GM12891 (cell line): ENCODE measurements at regions not wholly inside any gene's neighbourhood (a gene's known extent, or its start where the extent isn't known, plus 50 kb on each side); places are given as distances from the start of the nearest gene placed in this dataset.
"Not testable (repeated sequence)": the region's sequence is repeated elsewhere in the genome, so short reads cannot be mapped to it uniquely, and the experiment has no call there.

Experiments
- DNase-seq: peaks from one replicate; pipeline ENCODE4 v3.0.0; 2011; ENCODE audit warnings: low spot score; ENCODE audit not compliant: insufficient read length
- FAIRE-seq: peaks from 2 replicates; lab custom pipeline; 2011; peaks lifted over from hg19 to GRCh38; lab: Jason Lieb, UNC
- PAX5 ChIP-seq: IDR thresholded peaks from 2 replicates; pipeline ENCODE4 v1.6.1; 2011; ENCODE audit warnings: low read length, moderate library complexity, mild to moderate bottlenecking; ENCODE audit not compliant: insufficient read depth, severe bottlenecking
- POLR2A ChIP-seq: IDR thresholded peaks from 2 replicates; pipeline ENCODE4 v1.6.1; 2011; ENCODE audit warnings: low read depth, low read length, control low read depth
- POLR2AphosphoS5 ChIP-seq: IDR thresholded peaks from 2 replicates; pipeline ENCODE4 v1.6.1; 2011; ENCODE audit warnings: low read depth, low read length, control low read depth
- POU2F2 ChIP-seq: IDR thresholded peaks from 2 replicates; pipeline ENCODE4 v1.6.1; 2011; ENCODE audit warnings: low read depth, mild to moderate bottlenecking, control low read depth, low read length, moderate library complexity
- SPI1 ChIP-seq: IDR thresholded peaks from 2 replicates; pipeline ENCODE4 v1.6.1; 2011; ENCODE audit warnings: low read depth, low read length, control low read depth
- TAF1 ChIP-seq: IDR thresholded peaks from 2 replicates; pipeline ENCODE4 v1.6.1; 2011; ENCODE audit warnings: low read depth, low read length, control low read depth

GRCh38 chr3:19825193-19825592 is 108.8 kb downstream of the EFHB start:
- TF ChIP-seq PAX5 (no peak), POLR2A (no peak), SPI1 (no peak), TAF1 (no peak), POLR2AphosphoS5 (no peak), POU2F2 (no peak)
- DNase-seq = no peak
- FAIRE-seq = no peak

GRCh38 chr3:19822805-19823204 is 111.2 kb downstream of the EFHB start:
- FAIRE-seq (no peak), DNase-seq (no peak)
- TF ChIP-seq POLR2A = no peak
- no peak for TF ChIP-seq TAF1

- no peak for TF ChIP-seq POU2F2
- no peak for TF ChIP-seq TAF1
- no peak for TF ChIP-seq SPI1
- no peak for TF ChIP-seq POLR2AphosphoS5
- no peak for TF ChIP-seq POLR2A
- no peak for TF ChIP-seq PAX5
- DNase-seq (no peak), FAIRE-seq (no peak)
Observed at GRCh38 chr3:19816631-19817030, 117.4 kb downstream of the EFHB start.

- TF ChIP-seq PAX5 = no peak
- TF ChIP-seq POLR2AphosphoS5 = no peak
- no peak for TF ChIP-seq SPI1
- no peak for TF ChIP-seq POLR2A
- TF ChIP-seq TAF1 = no peak
- TF ChIP-seq POU2F2 = no peak
- FAIRE-seq (no peak), DNase-seq (no peak)
Observed at GRCh38 chr3:19815805-19816204, 118.2 kb downstream of the EFHB start.

- DNase-seq, FAIRE-seq: not testable (repeated sequence)
Observed at GRCh38 chr3:19813743-19814142, 120.3 kb downstream of the EFHB start.

GRCh38 chr3:19811689-19812088 is 122.3 kb downstream of the EFHB start:
- FAIRE-seq (no peak), DNase-seq (no peak)
- no peak for TF ChIP-seq POLR2A
- TF ChIP-seq TAF1 = no peak
- no peak for TF ChIP-seq POU2F2
- no peak for TF ChIP-seq SPI1

GRCh38 chr3:19808834-19809233 is 125.2 kb downstream of the EFHB start:
- no peak for FAIRE-seq
- TF ChIP-seq PAX5 (no peak), POLR2AphosphoS5 (no peak), POLR2A (no peak), TAF1 (no peak), POU2F2 (no peak), SPI1 (no peak)

GRCh38 chr3:19799887-19800286 is 134.1 kb downstream of the EFHB start:
- DNase-seq = no peak
- TF ChIP-seq TAF1 = no peak
- no peak for TF ChIP-seq POU2F2
- TF ChIP-seq SPI1 = no peak
- TF ChIP-seq POLR2AphosphoS5 = no peak
- TF ChIP-seq POLR2A = no peak
- TF ChIP-seq PAX5 = no peak
- FAIRE-seq = no peak

More at GRCh38 chr3:19808834-19809233, 125.2 kb downstream of the EFHB start:
- no peak for DNase-seq

- FAIRE-seq = no peak
- no peak for TF ChIP-seq SPI1
- no peak for TF ChIP-seq TAF1
- TF ChIP-seq POLR2A = no peak
- no peak for TF ChIP-seq POU2F2
- no peak for TF ChIP-seq POLR2AphosphoS5
- TF ChIP-seq PAX5 = no peak
- no peak for DNase-seq
Observed at GRCh38 chr3:19799115-19799514, 134.9 kb downstream of the EFHB start.

GRCh38 chr3:19798324-19798723 is 135.7 kb downstream of the EFHB start:
- FAIRE-seq (no peak), DNase-seq (no peak)

GRCh38 chr3:19792388-19792787 is 141.6 kb downstream of the EFHB start:
- DNase-seq = no peak
- TF ChIP-seq POLR2A = no peak
- no peak for TF ChIP-seq PAX5
- FAIRE-seq = no peak

More at GRCh38 chr3:19798324-19798723, 135.7 kb downstream of the EFHB start:
- TF ChIP-seq TAF1 = no peak
- no peak for TF ChIP-seq SPI1
- TF ChIP-seq POU2F2 = no peak
- no peak for TF ChIP-seq POLR2A
- TF ChIP-seq POLR2AphosphoS5 = no peak
- TF ChIP-seq PAX5 = no peak
